ENCODE measurements at regions not wholly inside any gene's neighbourhood (a gene's known extent, or its start where the extent isn't known, plus 50 kb on each side); places are given as distances from the start of the nearest gene placed in this dataset.

DNA sequence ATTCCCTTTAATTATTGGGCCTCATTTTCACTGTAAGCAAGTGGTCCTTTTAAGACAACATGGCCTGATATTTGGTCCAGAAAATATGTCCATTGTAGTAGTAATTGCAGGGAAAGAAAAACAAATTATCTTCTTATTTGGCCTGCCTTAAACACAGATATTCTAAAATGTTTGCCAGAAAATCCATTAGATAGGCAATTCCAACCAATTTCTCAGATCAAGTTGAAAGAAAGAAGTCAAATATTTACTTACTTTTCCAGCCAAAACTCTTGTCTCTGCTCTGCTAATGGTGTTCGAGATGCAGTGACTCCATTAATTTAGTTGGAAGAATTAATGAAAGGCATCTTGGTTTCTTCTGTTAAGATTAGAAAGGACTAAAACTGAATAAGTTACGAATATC, 757.3 kb upstream of the IGFBP3 start:
- Histone ChIP-seq H3F3A (ENCODE audit: low read depth) (no peaks in the 10 kb centered on the region), H3K4me2 (ENCODE audit: low read depth, low read length, poor library complexity, severe bottlenecking) (no peak overlapping the region), H2AFZ (ENCODE audit: low read length) (no peak overlapping the region), H3K9me2 (replicated peaks; ENCODE audit: low read depth, low read length) (no peaks in the 10 kb centered on the region), H3K4me1 (ENCODE audit: insufficient read depth, low read length, poor library complexity, severe bottlenecking) (no peaks in the 10 kb centered on the region), H3K9me3 (ENCODE audit: insufficient read depth, low read depth, low read length) (peaks cover 3% of the 10 kb centered on the region; the same call in 1 of the 2 replicates), H3K27me3 (ENCODE audit: insufficient read depth, low read length, poor library complexity, severe bottlenecking) (no peaks in the 10 kb centered on the region), H4K20me1 (ENCODE audit: insufficient read depth, low read length, poor library complexity, severe bottlenecking) (no peaks in the 10 kb centered on the region), H3K4me3 (ENCODE audit: low read length, poor library complexity, severe bottlenecking) (no peak overlapping the region), H3K36me3 (ENCODE audit: insufficient read depth, low read length) (no peaks in the 10 kb centered on the region), H3K79me2 (ENCODE audit: insufficient read depth, low read length) (no peaks in the 10 kb centered on the region), H3K9ac (ENCODE audit: low read depth, low read length, poor library complexity, severe bottlenecking) (no peak overlapping the region)
- no peak for TF ChIP-seq EZH2phosphoT487 (IDR thresholded peaks at IDR 0.05; ENCODE audit: borderline replicate concordance)
- TF ChIP-seq, protein P1, sequence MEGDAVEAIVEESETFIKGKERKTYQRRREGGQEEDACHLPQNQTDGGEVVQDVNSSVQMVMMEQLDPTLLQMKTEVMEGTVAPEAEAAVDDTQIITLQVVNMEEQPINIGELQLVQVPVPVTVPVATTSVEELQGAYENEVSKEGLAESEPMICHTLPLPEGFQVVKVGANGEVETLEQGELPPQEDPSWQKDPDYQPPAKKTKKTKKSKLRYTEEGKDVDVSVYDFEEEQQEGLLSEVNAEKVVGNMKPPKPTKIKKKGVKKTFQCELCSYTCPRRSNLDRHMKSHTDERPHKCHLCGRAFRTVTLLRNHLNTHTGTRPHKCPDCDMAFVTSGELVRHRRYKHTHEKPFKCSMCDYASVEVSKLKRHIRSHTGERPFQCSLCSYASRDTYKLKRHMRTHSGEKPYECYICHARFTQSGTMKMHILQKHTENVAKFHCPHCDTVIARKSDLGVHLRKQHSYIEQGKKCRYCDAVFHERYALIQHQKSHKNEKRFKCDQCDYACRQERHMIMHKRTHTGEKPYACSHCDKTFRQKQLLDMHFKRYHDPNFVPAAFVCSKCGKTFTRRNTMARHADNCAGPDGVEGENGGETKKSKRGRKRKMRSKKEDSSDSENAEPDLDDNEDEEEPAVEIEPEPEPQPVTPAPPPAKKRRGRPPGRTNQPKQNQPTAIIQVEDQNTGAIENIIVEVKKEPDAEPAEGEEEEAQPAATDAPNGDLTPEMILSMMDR (conservative IDR thresholded peaks at IDR 0.05; ENCODE audit: low read length): no peak

DNA sequence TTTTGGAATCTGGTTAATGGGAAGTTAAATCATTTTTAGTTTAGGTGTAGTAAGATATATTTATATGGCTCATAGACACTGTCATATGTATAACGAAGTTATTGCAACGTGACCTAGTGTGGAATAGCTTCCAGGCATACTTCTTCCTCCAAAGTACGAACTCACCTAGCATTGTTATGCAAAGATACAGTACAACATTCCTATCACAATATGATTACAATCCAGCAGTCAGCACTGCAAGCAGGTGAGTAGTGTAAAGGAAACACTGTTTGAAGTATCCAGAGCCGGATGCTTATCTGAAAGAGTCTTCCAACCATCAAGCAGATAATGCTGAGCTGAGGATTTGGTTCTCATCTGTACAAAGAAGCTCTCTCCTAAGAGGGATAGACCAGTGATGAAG, 754.4 kb upstream of the IGFBP3 start:
- no peak overlapping the region for H2AFZ ChIP-seq (ENCODE audit: low read length)
- H3K9me3 ChIP-seq (ENCODE audit: insufficient read depth, low read depth, low read length): peaks cover 3% of the 10 kb centered on the region; the same call in 1 of the 2 replicates
- H3K4me3 ChIP-seq (ENCODE audit: low read length, poor library complexity, severe bottlenecking): no peak overlapping the region
- no peaks in the 10 kb centered on the region for H3K79me2 ChIP-seq (ENCODE audit: insufficient read depth, low read length)
- no peaks in the 10 kb centered on the region for H3K27me3 ChIP-seq (ENCODE audit: insufficient read depth, low read length, poor library complexity, severe bottlenecking)
- TF ChIP-seq EZH2phosphoT487 (IDR thresholded peaks at IDR 0.05; ENCODE audit: borderline replicate concordance): no peak
- TF ChIP-seq, protein P1 (conservative IDR thresholded peaks at IDR 0.05; ENCODE audit: low read length): no peak
- no peaks in the 10 kb centered on the region for H3K9me2 ChIP-seq (replicated peaks; ENCODE audit: low read depth, low read length)
- no peaks in the 10 kb centered on the region for H4K20me1 ChIP-seq (ENCODE audit: insufficient read depth, low read length, poor library complexity, severe bottlenecking)
- no peaks in the 10 kb centered on the region for H3K36me3 ChIP-seq (ENCODE audit: insufficient read depth, low read length)
- no peak overlapping the region for H3K9ac ChIP-seq (ENCODE audit: low read depth, low read length, poor library complexity, severe bottlenecking)
- H3K4me1 ChIP-seq (ENCODE audit: insufficient read depth, low read length, poor library complexity, severe bottlenecking): no peaks in the 10 kb centered on the region
- H3F3A ChIP-seq (ENCODE audit: low read depth): no peaks in the 10 kb centered on the region
- no peak overlapping the region for H3K4me2 ChIP-seq (ENCODE audit: low read depth, low read length, poor library complexity, severe bottlenecking)

DNA sequence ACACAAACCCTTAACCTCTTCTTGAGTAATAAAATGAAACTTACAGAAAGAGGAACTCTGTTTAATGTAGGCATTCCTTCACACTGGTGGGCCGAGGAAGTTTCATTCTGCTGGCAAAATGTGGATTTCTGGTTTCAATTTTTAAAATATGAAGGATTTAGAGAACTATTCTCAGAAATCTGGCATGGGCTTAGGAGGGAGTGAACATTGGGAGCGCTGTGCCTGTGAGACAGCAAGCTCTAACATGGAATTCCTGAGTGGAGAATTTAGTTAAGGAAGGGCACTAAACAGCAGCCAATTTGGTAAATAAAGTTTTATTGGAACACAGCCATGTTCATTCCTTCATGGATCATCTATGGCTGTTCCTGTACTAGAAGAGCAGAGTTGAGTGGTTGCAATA, 751.8 kb upstream of the IGFBP3 start:
- no peaks in the 10 kb centered on the region for H3K4me1 ChIP-seq (ENCODE audit: insufficient read depth, low read length, poor library complexity, severe bottlenecking)
- H2AFZ ChIP-seq (ENCODE audit: low read length): no peak overlapping the region
- no peaks in the 10 kb centered on the region for H3F3A ChIP-seq (ENCODE audit: low read depth)
- H3K4me3 ChIP-seq (ENCODE audit: low read length, poor library complexity, severe bottlenecking): no peak overlapping the region
- peaks cover under 1% of the 10 kb centered on the region for H3K9me3 ChIP-seq (ENCODE audit: insufficient read depth, low read depth, low read length)
- no peak overlapping the region for H3K4me2 ChIP-seq (ENCODE audit: low read depth, low read length, poor library complexity, severe bottlenecking)
- no peaks in the 10 kb centered on the region for H3K36me3 ChIP-seq (ENCODE audit: insufficient read depth, low read length)
- H4K20me1 ChIP-seq (ENCODE audit: insufficient read depth, low read length, poor library complexity, severe bottlenecking): no peaks in the 10 kb centered on the region
- TF ChIP-seq EZH2phosphoT487 (IDR thresholded peaks at IDR 0.05; ENCODE audit: borderline replicate concordance): no peak
- TF ChIP-seq, protein P1 (conservative IDR thresholded peaks at IDR 0.05; ENCODE audit: low read length): no peak
- no peak overlapping the region for H3K9ac ChIP-seq (ENCODE audit: low read depth, low read length, poor library complexity, severe bottlenecking)
- H3K9me2 ChIP-seq (replicated peaks; ENCODE audit: low read depth, low read length): no peaks in the 10 kb centered on the region
- H3K79me2 ChIP-seq (ENCODE audit: insufficient read depth, low read length): no peaks in the 10 kb centered on the region
- H3K27me3 ChIP-seq (ENCODE audit: insufficient read depth, low read length, poor library complexity, severe bottlenecking): no peaks in the 10 kb centered on the region
